Panc1 (cell line): ENCODE measurements at regions not wholly inside any gene's neighbourhood (a gene's known extent, or its start where the extent isn't known, plus 50 kb on each side); places are given as distances from the start of the nearest gene placed in this dataset.

ENCODE experiments used
- ATAC-seq: fragments of 200-7000 bp; cut with Tn5 transposase; 2 replicates; pipeline ENCODE4 v1.9.1; 2020; ENCODE audit warnings: mild to moderate bottlenecking, moderate library complexity
- BruUV-seq: library from RNA; stranded (reverse); fragments of 400-500 nt; replicated peaks from 2 replicates; lab custom pipeline; 2021; lab: Mats Ljungman, UMichigan
- CTCF ChIA-PET: fragments of 300-600 bp; sonication (Branson Sonifier 250); formaldehyde crosslinking; loops from one replicate; lab custom pipeline; 2022; ENCODE audit warnings: antibody characterized with exemption; lab: Charles Lee
- POLR2A ChIA-PET: fragments of 300-600 bp; sonication (Branson Sonifier 250); formaldehyde crosslinking; loops from one replicate; lab custom pipeline; 2022; ENCODE audit warnings: antibody characterized with exemption; lab: Charles Lee
- DNase-seq: peaks from one replicate; pipeline ENCODE4 v3.0.0-alpha.2; 2010; ENCODE audit warnings: low read depth, low spot score
- H3K27ac ChIP-seq: 2 replicates; pipeline ENCODE4 v1.5.1; 2011; ENCODE audit warnings: mild to moderate bottlenecking, low read length, inconsistent platforms
- H3K27me3 ChIP-seq: fragments of 200-500 bp; sonication (Bioruptor generic); 2 replicates; pipeline ENCODE4 v1.6.0; 2014; ENCODE audit warnings: low read length, inconsistent platforms; ENCODE audit not compliant: control insufficient read depth, insufficient read depth
- H3K36me3 ChIP-seq: fragments of 200-500 bp; sonication (Bioruptor generic); 2 replicates; pipeline ENCODE4 v1.5.1; 2014; ENCODE audit warnings: inconsistent platforms, mild to moderate bottlenecking, low read length, moderate library complexity; ENCODE audit not compliant: control insufficient read depth, insufficient read depth
- H3K4me1 ChIP-seq: 2 replicates; pipeline ENCODE4 v1.5.1; 2011; ENCODE audit warnings: inconsistent platforms, mild to moderate bottlenecking, low read length, moderate library complexity; ENCODE audit not compliant: control insufficient read depth, insufficient read depth
- H3K4me3 ChIP-seq, 2 experiments: 2 replicates each; pipeline ENCODE4 v1.5.1; 2011 to 2012; ENCODE audit warnings: low read depth in 2 of 2, low read length in 2 of 2, mild to moderate bottlenecking in 2 of 2, inconsistent platforms in 1 of 2, moderate library complexity in 1 of 2
- H3K9me3 ChIP-seq: fragments of 200-500 bp; sonication (Bioruptor generic); 2 replicates; pipeline ENCODE4 v1.5.1; 2014; ENCODE audit warnings: low read depth, mild to moderate bottlenecking, inconsistent platforms, low read length, moderate library complexity; ENCODE audit not compliant: control insufficient read depth, insufficient read depth
- CTCF ChIP-seq: fragments of 450-650 bp; IDR thresholded peaks from 2 replicates; pipeline ENCODE4 v1.5.1; 2017; ENCODE audit warnings: mild to moderate bottlenecking
- POLR2AphosphoS5 ChIP-seq: IDR thresholded peaks from 2 replicates; pipeline ENCODE4 v1.6.1; 2012; ENCODE audit warnings: mild to moderate bottlenecking, low read depth, low read length, moderate library complexity
- REST ChIP-seq, 2 experiments: IDR thresholded peaks; 2 replicates each; pipeline ENCODE4 v1.6.1; 2011 to 2012; ENCODE audit warnings: low read depth in 2 of 2, control low read depth in 1 of 2, low read length in 1 of 2, mild to moderate bottlenecking in 1 of 2, moderate library complexity in 1 of 2; ENCODE audit not compliant: insufficient read depth in 1 of 2
- SIN3A ChIP-seq: IDR thresholded peaks from 2 replicates; pipeline ENCODE4 v1.6.1; 2012; ENCODE audit warnings: low read depth, mild to moderate bottlenecking, low read length, moderate library complexity, borderline replicate concordance; ENCODE audit not compliant: insufficient read depth
- TCF7L2 ChIP-seq: IDR thresholded peaks from 2 replicates; pipeline ENCODE4 v1.6.1; 2011; ENCODE audit warnings: mild to moderate bottlenecking, low read depth, low read length, inconsistent platforms
- in situ Hi-C: cut with HindIII; loops from 2 replicates; pipeline ENCODE4 v1.10.0; 2016; ENCODE audit warnings: low sequenced_read_pairs, low pct_unique_long_range_greater_than_20kb
- intact Hi-C: fragments of 100-400 bp; cut with micrococcal nuclease; formaldehyde crosslinking; loops from one replicate; pipeline ENCODE4 v1.10.0; 2022; ENCODE audit not compliant: unreplicated experiment

GRCh38 chr20:23136893-23137745 lies 51.0 kb upstream of the CD93 start:
- intact Hi-C loops = no loop called here
- Histone ChIP-seq H3K36me3 (no peaks in the 10 kb centered on the region), H3K4me1 (no peaks in the 10 kb centered on the region), H3K4me3 (no peak overlapping the region), H3K27me3 (no peaks in the 10 kb centered on the region), H3K27ac (no peak overlapping the region), H3K9me3 (no peaks in the 10 kb centered on the region)
- in situ Hi-C loops = no loop called here
- no peak for ATAC-seq
- no peak for DNase-seq
- BruUV-seq = no TSS peak
- no peak for TF ChIP-seq SIN3A
- TF ChIP-seq CTCF = no peak
- no peak for TF ChIP-seq TCF7L2
- no peak for TF ChIP-seq REST (IDR thresholded peaks at IDR 0.05; ENCODE audit: insufficient read depth in 1 of 2, low read depth in 2 of 2, low read length in 1 of 2)
- TF ChIP-seq POLR2AphosphoS5 = no peak
- ChIA-PET CTCF (no interaction called here), POLR2A (no interaction called here)

- no TSS peak for BruUV-seq
- no peak for ATAC-seq
- H3K27me3 ChIP-seq = no peaks in the 10 kb centered on the region
- DNase-seq = no peak
- intact Hi-C loops = no loop called here
- in situ Hi-C loops = no loop called here
- no peaks in the 10 kb centered on the region for H3K9me3 ChIP-seq
- H3K4me3 ChIP-seq = no peak overlapping the region
- no peaks in the 10 kb centered on the region for H3K4me1 ChIP-seq
- no peak for TF ChIP-seq SIN3A
- no peak for TF ChIP-seq POLR2AphosphoS5
- no peak for TF ChIP-seq CTCF
- TF ChIP-seq TCF7L2 = no peak
- no peak for TF ChIP-seq REST (IDR thresholded peaks at IDR 0.05; ENCODE audit: insufficient read depth in 1 of 2, low read depth in 2 of 2, low read length in 1 of 2)
- no peaks in the 10 kb centered on the region for H3K36me3 ChIP-seq
- H3K27ac ChIP-seq = no peak overlapping the region
- ChIA-PET CTCF (interaction anchor here (0.6 kb wide), 1 partner anchor 205 kb away, joined by 6 read pairs; no protein-coding TSS in a partner anchor), POLR2A (no interaction called here)
Observed at GRCh38 chr20:23135449-23136420, 49.6 kb upstream of the CD93 start.
